Cerebellar cortex (tissue), 1 donor: ENCODE measurements at regions not wholly inside any gene's neighbourhood (a gene's known extent, or its start where the extent isn't known, plus 50 kb on each side); places are given as distances from the start of the nearest gene placed in this dataset.

Experiments
- DNase-seq: peaks from one replicate; pipeline ENCODE4 v3.0.0-alpha.2; 2015; ENCODE audit warnings: low spot score

DNA sequence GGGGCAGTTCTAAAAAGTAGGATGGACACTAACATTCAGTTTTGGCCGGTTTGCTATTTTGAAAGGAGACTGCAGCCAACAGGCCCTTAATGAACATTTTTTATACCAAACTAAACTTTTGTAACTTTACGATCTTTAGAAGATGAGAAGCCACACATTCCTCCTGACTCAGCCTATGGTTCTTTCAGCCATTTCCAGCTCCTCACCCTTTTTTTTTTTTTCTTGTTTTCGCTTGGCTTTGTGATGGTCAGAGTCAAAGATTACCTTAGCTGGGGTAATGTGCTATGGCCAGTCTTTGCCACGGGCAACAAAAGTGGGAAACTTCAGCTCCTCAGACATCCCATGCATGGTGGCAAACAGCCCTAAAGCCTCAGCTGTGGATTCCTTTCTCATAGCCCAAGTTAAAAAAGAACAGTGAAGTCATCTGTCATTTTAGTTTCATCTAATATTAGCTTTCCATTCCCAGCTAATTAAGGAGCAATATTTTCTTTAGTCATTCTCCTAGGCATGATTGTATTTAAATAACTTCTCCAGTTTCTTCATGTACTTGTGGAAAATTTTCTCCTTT lies 368.7 kb downstream of the MFSD1 start:
- no peak for DNase-seq

DNA sequence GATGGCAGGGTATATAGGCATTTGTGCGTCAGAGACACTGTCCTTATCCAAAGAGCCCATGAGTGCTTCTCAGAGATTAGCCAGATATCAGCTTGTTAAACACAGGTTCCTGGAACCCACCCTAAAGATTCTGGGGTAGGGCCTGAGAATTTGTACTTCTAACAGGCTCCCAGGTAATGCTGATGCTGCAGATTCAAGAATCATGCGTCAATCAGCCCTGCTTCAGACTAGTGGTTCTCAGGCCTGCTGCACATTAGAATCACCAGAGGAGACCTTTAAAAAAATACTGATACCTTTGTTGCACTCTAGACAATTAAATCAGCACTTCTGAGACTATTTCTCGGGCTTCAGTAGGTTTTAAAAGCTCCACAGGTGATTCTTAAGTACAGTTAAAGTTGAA lies 369.5 kb downstream of the MFSD1 start:
- no peak for DNase-seq

- DNase-seq, result no peak
These were observed 370.6 kb downstream of the MFSD1 start for GRCh38 chr3:159172473-159172872.

DNA sequence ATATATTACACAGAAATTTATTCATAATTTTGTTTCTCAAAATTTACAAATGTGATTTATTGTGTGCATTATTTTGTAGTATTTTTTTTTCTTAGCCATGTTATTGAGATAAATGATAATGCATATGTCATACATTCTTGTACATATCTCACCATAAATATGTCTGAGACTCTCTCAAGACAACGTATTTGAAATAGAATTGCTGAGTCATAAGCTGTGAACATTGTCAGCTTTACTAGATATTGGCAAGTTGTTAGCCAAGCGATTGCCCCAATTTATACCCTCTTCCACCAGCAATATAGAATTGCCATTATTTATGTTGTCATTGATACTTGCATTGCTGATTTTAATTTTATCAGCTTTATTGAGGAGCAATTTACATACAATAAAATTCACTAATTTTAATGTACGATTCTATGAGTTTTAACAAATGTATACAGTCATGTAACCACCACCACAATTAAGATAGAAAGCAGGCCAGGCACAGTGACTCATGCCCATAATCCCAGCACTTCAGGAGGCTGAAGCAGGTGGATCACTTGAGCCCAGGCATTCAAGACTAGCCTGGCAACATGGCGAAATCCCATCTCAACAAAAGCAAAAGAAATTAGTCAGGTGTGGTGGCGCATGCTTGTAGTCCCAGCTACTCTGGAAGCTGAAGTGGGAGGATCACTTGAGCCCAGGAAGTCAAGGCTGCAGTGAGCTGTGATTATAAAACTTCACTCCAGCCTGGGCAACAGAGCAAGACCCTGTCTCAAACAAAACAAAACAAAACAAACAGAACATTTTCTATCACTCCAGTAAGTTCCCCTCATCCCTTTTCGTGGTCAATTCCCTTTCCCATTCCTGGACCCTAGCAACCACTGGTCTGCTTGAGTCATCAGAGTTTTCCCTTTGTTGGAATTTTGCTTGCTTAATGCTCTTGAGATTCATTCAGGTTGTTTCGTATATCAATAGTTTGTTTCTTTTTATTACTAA lies 373.1 kb downstream of the MFSD1 start:
- DNase-seq, result no peak

GRCh38 chr3:159178209-159178897 lies 376.5 kb downstream of the MFSD1 start:
- DNase-seq, result no peak

- DNase-seq, result no peak
These were observed 381.1 kb downstream of the MFSD1 start for GRCh38 chr3:159182961-159183360.

GRCh38 chr3:159185443-159186050 lies 383.7 kb downstream of the MFSD1 start:
- no peak for DNase-seq

DNA sequence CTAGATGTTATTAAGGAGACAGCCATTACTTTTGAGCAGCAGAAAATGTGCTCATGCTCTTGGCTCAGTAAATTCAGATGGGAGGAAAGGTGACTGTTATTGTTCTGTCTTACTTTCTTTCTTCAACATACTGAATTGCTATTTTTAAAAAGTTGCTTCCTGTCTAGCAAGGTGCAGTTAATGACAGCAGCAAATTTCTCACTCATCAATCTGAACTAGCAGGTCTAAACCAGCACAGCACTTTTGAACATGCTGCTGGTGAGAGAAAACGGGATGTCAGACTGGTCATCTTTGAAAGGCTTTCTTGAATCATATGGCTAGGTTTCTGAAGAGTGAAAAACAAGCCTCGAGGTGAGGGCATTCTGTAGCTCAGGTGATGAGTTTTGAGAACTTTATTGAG lies 384.7 kb downstream of the MFSD1 start:
- no peak for DNase-seq

GRCh38 chr3:159187232-159187631 lies 385.4 kb downstream of the MFSD1 start:
- DNase-seq, result no peak

- no peak for DNase-seq
These were observed 385.9 kb downstream of the MFSD1 start for GRCh38 chr3:159187706-159188105.

- DNase-seq, result no peak
These were observed 388.3 kb downstream of the MFSD1 start for GRCh38 chr3:159189994-159190669.

DNA sequence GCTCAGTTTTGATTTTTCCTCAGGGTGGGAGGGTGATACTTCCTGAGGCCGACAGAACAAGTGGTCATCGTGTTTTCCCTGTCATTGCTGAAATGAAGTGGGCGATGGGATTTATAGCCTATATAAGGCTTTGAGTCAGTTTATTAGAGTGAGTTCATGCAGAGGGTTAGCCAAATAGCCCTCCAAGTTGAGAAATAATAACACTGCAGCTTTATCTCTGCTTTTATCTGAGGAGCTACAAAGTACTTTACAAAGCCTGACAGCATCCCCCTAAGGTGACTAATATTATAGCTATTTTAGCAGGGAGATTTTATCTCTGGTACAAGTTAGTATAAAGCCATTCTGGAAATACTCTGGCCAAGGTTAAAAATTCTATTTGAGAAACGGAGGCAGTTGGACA lies 389.6 kb downstream of the MFSD1 start:
- no peak for DNase-seq

GRCh38 chr3:159196359-159196758 lies 394.5 kb downstream of the MFSD1 start:
- no peak for DNase-seq

- DNase-seq, result no peak
These were observed 398.3 kb downstream of the MFSD1 start for GRCh38 chr3:159200176-159200575.

DNA sequence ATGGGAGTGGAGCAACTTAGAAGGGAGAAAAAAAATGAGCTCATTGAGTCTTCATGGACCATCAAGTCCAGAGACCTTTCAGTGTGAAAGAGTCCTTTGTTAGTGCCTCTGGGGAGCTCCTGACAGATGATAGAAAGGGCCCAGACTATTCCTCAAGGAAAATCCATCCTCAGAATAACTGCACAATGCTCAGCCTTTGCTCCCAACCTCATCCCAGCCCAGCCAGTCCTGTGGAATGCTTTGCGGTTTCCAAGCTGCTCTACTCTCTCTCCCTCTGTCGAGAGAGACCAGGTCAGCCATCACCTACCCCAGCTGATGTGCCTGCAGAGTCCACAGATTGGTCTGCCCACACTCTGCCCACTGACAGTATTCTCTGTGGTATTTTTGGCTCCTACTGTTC lies 406.2 kb downstream of the MFSD1 start:
- no peak for DNase-seq

GRCh38 chr3:159209459-159209858 lies 407.6 kb downstream of the MFSD1 start:
- DNase-seq, result no peak

GRCh38 chr3:159210336-159210735 lies 408.5 kb downstream of the MFSD1 start:
- DNase-seq, result no peak

GRCh38 chr3:159216311-159216710 lies 414.5 kb downstream of the MFSD1 start:
- no peak for DNase-seq

DNA sequence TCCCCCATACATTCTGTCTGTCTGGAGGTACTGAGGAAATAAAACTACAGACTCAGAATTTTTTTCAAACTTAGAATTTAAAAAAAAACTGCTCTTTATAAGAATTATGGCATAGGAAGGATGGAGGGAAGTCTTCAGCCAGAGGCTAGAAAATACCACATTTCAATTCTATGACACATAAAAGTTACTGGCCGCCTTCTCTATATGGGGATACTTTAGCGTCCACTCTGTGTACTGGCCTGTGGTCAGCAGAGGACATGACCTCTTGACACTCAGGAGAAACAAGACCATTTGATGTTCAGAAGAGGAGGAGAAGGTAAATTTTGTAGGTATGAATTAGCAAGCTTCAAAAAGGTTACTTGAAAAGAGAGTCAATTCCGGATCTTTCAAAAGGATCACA lies 417.4 kb downstream of the MFSD1 start:
- no peak for DNase-seq

GRCh38 chr3:159221335-159221734 lies 419.5 kb downstream of the MFSD1 start:
- no peak for DNase-seq

GRCh38 chr3:159229116-159229680 lies 427.3 kb downstream of the MFSD1 start:
- no peak for DNase-seq

- DNase-seq, result no peak
These were observed 431.1 kb downstream of the MFSD1 start for GRCh38 chr3:159232966-159233365.
